Type B pancreatic cell (in vitro differentiated cells): ENCODE measurements at regions not wholly inside any gene's neighbourhood (a gene's known extent, or its start where the extent isn't known, plus 50 kb on each side); places are given as distances from the start of the nearest gene placed in this dataset.

ENCODE experiments used
- DNase-seq: peaks from one replicate; pipeline ENCODE4 v3.0.0; 2021; ENCODE audit warnings: mixed read lengths; ENCODE audit not compliant: unreplicated experiment; ENCODE audit errors: extremely low spot score
- H3K27ac Mint-ChIP-seq: 2 replicates; pipeline ENCODE4 v1.8.0; 2021; ENCODE audit warnings: mild to moderate bottlenecking, mixed read lengths
- H3K27me3 Mint-ChIP-seq: 2 replicates; pipeline ENCODE4 v1.8.0; 2021; ENCODE audit warnings: mixed read lengths
- H3K36me3 Mint-ChIP-seq: 2 replicates; pipeline ENCODE4 v1.8.0; 2021; ENCODE audit warnings: mixed read lengths
- H3K4me1 Mint-ChIP-seq: one replicate; pipeline ENCODE4 v1.8.0; 2021; ENCODE audit warnings: mixed read lengths; ENCODE audit not compliant: unreplicated experiment
- H3K4me3 Mint-ChIP-seq: 2 replicates; pipeline ENCODE4 v1.8.0; 2021; ENCODE audit warnings: mild to moderate bottlenecking, mixed read lengths
- H3K9me3 Mint-ChIP-seq: 2 replicates; pipeline ENCODE4 v1.8.0; 2021; ENCODE audit warnings: mixed read lengths
- TF ChIP-seq, protein P1 (sequence below): fragments of 200-600 bp; sonication (generic); conservative IDR thresholded peaks from 2 replicates; pipeline ENCODE4 v1.5.0; 2021; ENCODE audit warnings: antibody characterized with exemption, mild to moderate bottlenecking

DNA sequence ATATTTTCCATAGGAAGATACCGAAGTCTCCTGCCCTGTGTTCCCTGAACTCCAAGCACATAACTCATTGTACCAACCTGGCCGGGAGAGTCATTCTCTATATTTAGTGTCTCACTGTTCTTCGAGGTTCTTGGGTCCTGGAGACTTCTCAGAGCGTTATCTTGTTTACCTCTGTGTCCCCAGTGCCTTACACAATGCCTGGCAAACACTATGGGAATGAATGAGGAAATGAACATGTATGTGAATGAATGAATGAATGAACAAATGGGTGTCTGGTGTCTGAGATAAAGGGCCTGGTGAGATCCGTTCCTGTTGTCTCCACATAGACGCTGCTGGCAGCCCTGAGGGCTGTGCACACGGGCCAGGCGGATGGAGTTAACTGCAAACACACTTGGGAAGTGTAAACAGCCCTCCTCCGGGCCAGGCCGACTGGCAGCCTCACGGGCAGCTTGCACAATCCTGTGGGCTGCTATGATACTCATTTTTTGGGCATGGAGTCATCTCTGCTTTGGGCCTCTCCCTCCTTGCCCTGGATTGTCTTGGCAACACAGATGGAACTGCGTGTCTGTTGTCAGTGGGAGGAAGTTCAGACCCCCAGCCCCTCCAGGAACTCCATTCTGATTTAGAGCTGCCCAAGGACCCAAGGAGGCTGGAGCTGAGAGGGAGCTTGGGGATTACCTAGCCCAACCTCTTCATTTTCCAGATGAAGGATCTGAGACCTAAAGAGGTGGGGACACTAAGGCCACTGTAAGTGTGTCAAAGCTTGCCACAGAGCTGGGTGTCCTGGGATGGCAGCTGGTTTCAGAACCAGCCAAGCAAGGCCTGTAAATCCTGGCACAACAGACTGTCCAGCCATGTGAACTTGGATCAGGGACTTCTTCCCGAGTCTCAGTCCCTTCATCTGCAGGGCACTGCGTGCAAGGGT lies 124.4 kb downstream of the INHBB start:
- no peak for DNase-seq
- Mint-ChIP-seq H3K27ac (peak overlapping the region; percentile 27), H3K9me3 (no peaks in the 10 kb centered on the region), H3K36me3 (no peaks in the 10 kb centered on the region), H3K4me1 (peaks cover 8% of the 10 kb centered on the region), H3K4me3 (no peak overlapping the region), H3K27me3 (peaks cover 8% of the 10 kb centered on the region)
- TF ChIP-seq, protein P1, sequence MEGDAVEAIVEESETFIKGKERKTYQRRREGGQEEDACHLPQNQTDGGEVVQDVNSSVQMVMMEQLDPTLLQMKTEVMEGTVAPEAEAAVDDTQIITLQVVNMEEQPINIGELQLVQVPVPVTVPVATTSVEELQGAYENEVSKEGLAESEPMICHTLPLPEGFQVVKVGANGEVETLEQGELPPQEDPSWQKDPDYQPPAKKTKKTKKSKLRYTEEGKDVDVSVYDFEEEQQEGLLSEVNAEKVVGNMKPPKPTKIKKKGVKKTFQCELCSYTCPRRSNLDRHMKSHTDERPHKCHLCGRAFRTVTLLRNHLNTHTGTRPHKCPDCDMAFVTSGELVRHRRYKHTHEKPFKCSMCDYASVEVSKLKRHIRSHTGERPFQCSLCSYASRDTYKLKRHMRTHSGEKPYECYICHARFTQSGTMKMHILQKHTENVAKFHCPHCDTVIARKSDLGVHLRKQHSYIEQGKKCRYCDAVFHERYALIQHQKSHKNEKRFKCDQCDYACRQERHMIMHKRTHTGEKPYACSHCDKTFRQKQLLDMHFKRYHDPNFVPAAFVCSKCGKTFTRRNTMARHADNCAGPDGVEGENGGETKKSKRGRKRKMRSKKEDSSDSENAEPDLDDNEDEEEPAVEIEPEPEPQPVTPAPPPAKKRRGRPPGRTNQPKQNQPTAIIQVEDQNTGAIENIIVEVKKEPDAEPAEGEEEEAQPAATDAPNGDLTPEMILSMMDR = no peak

DNA sequence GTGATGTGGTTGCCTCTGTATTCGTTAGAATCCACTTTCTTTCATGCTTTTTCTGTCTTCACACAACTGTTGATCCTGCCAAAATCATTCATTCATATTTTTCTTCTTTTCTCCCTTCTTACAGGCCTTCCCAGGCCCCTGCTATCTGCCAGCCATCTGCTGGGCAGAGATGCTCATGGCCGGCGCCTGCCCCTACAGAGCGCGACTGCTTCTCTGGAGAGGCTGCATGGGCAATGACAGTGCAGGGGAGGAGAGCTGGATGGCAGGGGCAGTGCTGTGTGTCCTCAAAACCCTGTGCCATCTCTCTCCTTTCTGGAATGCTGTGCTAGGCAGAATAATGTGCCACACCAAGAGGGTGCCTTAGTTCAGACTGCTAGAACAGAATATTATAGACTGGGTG lies 125.2 kb downstream of the INHBB start:
- peaks cover 8% of the 10 kb centered on the region for H3K27me3 Mint-ChIP-seq
- no peak for DNase-seq
- TF ChIP-seq, protein P1 = no peak

DNA sequence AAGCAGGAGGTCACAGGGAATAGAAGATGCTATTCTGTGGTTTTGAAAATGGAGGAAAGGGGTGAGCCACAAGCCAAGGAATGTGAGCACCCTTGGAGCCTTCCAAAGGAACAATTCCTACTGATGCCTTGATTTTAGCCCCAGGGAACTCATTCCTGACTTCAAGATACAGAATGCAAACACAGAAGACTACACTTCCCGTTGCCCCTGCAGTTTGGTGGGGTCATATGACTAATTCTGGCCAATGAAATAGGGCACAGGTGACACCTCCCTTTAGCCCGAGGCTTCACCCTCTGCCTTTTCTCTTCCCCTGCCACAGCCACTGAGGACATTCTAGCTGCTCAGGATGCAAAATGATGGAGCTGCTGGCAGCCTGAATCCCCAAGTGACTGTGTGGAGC lies 126.1 kb downstream of the INHBB start:
- peaks cover 8% of the 10 kb centered on the region for H3K27me3 Mint-ChIP-seq
- H3K4me3 Mint-ChIP-seq = no peak overlapping the region
- H3K36me3 Mint-ChIP-seq = no peaks in the 10 kb centered on the region
- peaks cover 12% of the 10 kb centered on the region for H3K4me1 Mint-ChIP-seq
- DNase-seq = no peak
- no peaks in the 10 kb centered on the region for H3K9me3 Mint-ChIP-seq
- TF ChIP-seq, protein P1 = no peak
- H3K27ac Mint-ChIP-seq = no peak overlapping the region

More for the DNA sequence above, 125.2 kb downstream of the INHBB start:
- no peak overlapping the region for H3K4me3 Mint-ChIP-seq
- H3K36me3 Mint-ChIP-seq = no peaks in the 10 kb centered on the region
- peaks cover 12% of the 10 kb centered on the region for H3K4me1 Mint-ChIP-seq
- no peak overlapping the region for H3K27ac Mint-ChIP-seq
- H3K9me3 Mint-ChIP-seq = no peaks in the 10 kb centered on the region

DNA sequence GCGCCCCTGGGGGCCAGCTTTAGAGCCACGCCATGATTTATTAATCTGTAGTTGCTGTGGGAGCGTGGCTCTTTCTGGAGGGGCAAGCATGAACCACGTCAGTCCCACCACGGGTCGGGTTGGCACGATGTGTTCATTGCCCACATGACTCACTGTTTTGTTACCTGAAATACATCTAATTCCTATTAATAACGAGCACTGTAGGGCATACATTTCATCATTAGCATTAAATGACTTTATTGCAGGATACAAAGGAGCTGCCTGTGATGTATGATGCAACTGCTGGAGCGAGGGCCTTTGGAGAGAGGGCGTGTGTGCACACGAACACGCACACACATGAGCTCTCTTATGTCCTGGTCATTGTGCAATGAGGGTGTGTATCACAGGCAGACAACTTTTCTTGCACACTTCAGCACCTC lies 127.0 kb downstream of the INHBB start:
- H3K27ac Mint-ChIP-seq = no peak overlapping the region
- H3K36me3 Mint-ChIP-seq = no peaks in the 10 kb centered on the region
- peaks cover 12% of the 10 kb centered on the region for H3K4me1 Mint-ChIP-seq
- no peak overlapping the region for H3K4me3 Mint-ChIP-seq
- H3K27me3 Mint-ChIP-seq = peaks cover 8% of the 10 kb centered on the region
- H3K9me3 Mint-ChIP-seq = no peaks in the 10 kb centered on the region
- TF ChIP-seq, protein P1 = no peak
- no peak for DNase-seq

DNA sequence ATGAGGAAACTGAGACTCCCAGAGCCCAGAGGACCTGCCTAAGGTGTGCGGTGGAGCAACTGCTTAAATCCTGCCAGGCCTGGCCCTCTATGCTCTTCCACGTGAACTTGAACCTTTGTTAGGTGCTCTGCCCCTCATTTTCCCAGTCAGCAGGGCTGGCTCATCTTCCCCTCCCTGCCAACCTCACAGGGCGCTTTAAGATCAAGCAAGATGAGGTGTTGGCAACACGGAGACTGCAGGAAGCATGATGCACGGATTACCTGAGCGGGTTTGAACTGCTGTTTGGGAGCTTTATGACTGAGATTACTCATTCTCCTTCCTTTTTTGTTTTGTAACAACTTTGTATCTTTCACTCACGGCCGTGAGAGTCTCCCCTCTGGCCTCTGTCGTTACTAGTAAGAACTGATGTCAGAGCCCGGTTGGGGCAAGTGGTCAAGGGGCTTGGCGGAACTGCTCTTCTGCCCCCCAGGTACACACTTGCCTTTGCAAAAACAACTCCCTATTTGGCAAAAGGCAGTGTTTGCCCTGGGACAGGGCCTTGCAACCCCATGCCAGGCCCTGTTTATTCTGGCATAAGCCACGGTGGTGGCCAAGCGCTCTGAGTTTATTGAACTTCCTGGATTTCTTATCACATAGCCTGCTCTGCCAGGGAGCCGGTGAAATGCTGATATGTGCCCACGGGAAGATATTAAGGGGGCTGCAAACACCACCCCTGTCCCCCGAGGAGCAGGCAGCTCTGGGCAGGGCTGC lies 127.8 kb downstream of the INHBB start:
- Mint-ChIP-seq H3K27me3 (peaks cover 8% of the 10 kb centered on the region), H3K27ac (no peak overlapping the region), H3K36me3 (no peaks in the 10 kb centered on the region), H3K4me3 (no peak overlapping the region), H3K4me1 (peaks cover 12% of the 10 kb centered on the region), H3K9me3 (no peaks in the 10 kb centered on the region)
- DNase-seq = no peak
- TF ChIP-seq, protein P1 = no peak
